GM18520 (cell line): ENCODE measurements at regions not wholly inside any gene's neighbourhood (a gene's known extent, or its start where the extent isn't known, plus 50 kb on each side); places are given as distances from the start of the nearest gene placed in this dataset.

Source experiments
- ATAC-seq: cut with Tn5 transposase; IDR thresholded peaks from one replicate; pipeline ENCODE4 v1.9.1; 2021; ENCODE audit not compliant: unreplicated experiment

DNA sequence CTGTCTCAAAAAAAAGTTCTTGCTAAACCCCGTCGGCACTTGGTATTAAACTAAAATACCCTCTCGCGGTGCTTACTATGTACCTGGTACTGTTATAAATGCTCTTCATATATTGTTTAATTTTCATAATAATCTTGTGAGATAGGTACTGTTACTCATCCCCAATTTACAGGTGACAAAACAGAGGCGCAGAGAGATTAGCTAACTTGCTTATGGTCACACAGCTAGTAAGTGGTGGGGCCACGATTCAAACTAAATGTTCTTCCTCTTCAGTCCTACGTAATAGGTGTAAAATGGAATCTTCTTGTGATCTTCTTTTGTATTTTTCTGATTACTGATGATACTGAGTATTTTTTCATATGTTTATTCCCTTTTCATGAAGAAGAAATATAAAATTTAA lies 51.3 kb downstream of the TET3 start:
- ATAC-seq = no peak

DNA sequence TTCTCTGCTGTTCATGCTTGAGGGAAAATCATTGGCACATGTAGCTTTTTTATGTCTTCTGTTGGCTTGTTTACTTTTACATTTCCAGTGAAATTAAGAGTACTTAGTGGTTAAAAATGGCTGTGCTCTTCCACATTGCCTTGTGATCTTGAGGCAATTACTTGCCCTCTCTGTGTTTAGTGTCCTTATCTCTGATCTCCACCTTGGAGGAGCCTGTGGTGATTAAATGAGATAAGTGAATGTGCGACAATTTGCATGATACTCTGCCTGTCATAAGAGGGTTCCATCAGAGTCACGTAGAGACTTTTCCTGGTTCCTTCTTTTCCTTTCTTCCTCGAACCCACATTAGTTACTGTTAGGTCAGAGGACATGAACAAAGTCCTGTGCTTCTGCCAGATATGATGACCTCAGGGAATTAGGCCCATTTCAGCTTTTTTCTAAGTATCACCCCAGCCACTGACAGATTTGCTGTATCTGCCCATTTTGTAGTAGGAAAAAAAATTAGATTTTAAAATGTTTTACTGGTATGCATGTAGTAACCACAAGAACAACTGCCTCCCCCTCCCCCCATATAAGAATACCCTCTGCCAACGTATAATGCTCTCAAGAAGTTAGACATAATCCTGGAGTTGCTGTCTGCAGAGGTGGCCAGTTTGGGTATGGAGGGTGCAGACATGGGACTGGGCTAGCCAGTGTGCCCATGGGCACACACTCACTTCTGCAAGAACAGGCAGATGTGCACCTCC lies 51.9 kb downstream of the TET3 start:
- ATAC-seq = no peak

DNA sequence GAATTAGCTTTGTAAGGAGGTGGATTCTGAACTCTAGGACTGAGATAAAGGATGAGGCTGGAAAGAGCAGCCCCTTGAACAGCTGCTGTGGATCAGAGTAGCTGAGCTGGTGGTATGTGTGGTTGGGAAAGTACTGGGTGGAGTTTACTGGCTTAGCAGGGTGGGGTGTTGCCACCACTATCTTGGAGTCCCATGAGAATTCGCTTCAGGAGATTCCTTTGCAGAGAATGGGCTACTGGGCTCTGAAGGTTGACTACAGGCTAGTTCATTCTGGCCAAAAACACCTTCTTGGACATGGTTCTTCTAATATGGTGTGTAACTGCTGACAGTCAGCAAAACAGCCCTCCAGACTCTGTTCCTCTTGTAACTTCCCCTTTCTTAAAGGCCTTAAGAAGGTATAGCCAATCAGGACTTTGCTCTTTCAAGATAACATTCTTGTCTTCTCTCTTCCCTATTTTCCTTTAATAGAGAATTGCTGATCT lies 52.7 kb downstream of the TET3 start:
- ATAC-seq = no peak

DNA sequence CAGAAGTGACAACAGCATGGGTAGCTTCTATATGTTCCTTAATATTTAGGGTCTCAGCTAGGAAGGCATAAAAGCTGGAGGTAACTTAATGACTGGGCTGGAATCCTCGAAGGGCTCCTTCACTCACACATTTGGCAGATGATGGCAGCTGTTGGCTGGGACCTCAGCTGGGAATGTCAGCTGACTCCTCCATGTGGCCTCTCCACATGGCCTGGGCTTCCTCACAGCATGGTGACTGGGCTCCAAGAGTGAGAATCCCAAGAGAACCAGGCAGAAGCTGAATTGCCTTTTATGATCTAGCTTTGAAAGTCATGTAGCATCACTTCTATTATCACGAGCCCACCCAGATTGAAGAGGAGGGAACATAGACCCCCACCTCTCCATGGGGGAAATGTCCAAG lies 54.9 kb downstream of the TET3 start:
- ATAC-seq = no peak

DNA sequence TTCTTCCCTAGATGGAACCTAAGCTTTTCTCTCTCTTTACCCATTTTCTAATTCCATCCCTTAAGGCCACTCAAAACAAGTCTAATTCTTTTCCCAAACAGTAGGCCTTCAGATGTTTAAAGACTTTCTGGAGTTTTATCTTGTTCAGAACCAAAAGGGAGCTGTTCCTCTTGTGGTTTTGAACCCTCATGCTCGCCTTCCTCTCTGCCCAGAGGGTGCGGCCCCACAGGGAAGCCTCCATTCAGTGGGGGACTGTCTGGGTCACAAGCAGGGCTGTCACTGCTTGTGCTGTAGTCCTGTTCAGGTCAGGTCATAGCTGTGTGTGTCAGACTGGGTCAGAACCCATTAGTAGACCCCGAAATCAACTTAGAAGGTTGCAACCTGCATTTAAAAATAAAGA lies 56.5 kb downstream of the TET3 start:
- ATAC-seq = no peak

DNA sequence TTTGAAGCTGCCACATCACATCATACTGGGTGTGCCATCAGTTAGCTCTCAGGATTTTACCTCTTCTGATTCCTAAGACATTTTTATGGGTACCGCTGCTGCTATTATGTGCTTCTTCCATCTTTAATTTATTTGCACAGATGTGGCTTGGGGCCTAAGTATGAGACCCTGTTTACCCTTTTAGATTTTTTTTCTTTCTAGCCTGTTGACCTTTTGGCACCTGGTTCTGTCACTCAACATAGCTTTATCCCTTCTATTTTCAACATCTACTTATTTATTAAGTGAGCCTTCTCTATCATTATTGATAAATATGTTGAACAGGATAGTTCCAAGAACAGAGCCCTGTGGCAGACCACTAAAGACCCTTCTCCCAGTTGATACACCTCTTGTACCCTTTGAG lies 57.0 kb downstream of the TET3 start:
- ATAC-seq = no peak

DNA sequence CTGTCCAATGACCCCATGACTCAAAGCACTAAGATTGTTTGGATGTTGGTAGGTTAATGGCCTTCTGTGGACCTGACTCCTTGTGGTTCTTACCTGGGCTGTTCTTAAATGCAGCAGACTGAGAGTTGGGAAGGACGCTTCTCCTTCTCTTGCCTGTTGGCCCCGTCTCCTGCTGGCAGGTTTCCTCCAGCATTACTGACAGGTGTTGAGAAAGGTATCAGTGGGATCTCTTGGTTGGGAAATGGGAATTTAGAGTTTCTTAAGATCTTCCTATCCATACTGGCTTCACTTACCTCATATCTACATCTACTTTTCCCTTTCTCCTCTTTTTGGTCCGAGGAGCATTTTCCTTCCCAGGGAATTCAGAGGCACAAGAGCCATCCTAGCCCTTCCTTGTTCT lies 57.9 kb downstream of the TET3 start:
- no peak for ATAC-seq

DNA sequence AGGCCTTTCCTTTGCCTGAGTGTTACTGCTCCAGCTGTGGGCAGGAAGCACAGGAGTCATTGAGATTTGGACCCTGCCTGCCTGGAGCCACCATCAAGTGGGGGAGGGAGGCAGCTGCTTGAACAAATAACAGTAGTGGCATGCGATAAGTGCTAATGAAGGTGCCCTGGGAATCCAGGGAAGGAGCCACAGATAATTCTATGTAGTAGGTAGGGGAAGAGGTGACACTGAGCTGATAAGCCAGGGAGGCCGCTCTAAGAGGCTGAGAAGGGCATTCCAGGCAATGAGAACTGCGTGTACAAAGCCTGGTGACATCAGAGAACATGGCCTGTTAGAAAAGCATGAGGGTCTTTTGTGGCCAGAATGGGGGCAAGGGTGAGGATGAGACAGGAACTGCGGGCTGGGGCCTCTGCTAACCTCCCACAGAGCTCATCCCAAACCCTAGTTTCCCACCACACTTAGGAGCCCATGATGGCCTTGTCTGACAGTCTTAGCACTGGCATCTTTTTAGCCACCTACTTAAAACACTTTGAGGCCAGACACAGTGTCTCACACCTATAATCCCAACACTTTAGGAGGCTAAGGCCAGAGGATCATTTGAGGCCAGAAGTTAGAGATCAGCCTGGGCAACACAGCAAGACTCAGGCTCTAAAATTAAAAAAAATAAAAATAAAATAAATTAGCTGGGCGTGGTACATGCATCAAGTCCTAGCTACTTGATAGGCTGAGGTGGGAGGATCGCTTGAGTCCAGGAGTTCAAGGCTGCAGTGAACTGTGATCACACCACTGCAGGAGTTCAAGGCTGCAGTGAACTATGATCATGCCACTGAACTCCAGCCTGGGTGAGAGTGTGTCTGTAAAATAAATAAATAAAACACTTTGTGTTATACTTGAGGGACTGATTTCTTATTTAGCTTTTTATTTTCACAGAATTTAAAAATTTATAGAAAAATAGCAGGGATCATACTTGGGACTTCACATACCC lies 58.9 kb downstream of the TET3 start:
- ATAC-seq = no peak

DNA sequence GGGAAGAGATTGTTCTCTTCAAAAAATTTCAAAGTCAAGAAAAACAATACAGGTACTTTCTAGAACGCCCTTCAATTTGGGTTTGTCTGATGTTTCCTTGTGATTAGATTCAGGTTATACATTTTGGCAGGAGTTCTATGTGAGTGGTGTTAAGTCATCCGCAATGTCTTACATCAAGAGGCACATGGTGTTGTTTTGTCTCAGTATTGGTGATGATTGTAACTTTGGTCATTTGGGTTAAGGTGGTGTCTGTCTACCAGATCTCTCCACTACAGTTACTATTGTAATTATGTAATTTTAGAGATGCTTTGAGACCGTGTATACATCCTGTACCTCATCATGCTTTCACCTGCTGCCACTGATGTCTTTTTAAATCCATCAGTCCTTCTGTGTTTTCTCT lies 60.3 kb downstream of the TET3 start:
- ATAC-seq = no peak

DNA sequence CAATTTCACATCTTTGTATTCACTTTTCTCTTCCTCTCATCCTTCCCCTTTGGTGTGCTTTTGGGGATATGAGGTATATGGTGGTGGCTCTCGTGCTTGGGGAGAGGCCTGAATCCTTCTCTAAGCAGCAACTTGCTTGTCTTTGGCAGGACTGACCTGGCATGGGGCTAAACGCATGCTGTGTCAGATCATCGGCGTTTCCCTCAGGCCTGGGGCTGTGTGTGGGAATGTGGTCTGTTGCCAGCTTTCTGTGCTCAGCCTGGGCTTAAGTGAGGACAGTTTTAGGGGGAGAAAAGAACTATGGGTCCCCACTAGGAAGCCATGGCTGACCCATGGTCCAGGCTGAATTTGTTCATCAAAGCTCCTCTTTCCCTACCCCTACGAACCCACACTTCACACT lies 60.7 kb downstream of the TET3 start:
- ATAC-seq = no peak

DNA sequence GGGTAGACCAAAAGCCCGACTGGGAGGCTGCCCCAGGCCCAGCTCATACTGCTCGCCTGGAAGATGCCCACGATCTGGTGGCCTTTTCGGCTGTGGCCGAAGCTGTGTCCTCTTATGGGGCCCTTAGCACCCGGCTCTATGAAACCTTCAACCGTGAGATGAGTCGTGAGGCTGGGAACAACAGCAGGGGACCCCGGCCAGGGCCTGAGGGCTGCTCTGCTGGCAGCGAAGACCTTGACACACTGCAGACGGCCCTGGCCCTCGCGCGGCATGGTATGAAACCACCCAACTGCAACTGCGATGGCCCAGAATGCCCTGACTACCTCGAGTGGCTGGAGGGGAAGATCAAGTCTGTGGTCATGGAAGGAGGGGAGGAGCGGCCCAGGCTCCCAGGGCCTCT lies 61.7 kb downstream of the TET3 start:
- no peak for ATAC-seq

DNA sequence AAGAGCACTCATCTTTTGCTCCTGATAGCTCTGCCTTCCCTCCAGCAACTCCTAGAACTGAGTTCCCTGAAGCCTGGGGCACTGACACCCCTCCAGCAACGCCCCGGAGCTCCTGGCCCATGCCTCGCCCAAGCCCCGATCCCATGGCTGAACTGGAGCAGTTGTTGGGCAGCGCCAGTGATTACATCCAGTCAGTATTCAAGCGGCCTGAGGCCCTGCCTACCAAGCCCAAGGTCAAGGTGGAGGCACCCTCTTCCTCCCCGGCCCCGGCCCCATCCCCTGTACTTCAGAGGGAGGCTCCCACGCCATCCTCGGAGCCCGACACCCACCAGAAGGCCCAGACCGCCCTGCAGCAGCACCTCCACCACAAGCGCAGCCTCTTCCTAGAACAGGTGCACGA lies 62.4 kb downstream of the TET3 start:
- ATAC-seq = no peak

DNA sequence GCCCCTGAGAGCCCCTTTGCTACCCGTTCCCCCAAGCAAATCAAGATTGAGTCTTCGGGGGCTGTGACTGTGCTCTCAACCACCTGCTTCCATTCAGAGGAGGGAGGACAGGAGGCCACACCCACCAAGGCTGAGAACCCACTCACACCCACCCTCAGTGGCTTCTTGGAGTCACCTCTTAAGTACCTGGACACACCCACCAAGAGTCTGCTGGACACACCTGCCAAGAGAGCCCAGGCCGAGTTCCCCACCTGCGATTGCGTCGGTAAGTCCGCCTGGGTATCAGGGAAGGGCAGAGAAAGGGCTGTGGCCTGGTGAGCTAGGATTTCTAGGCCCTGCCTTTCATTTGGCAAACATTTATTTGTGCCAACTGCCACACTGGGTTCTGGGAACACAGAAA lies 63.4 kb downstream of the TET3 start:
- ATAC-seq = no peak

DNA sequence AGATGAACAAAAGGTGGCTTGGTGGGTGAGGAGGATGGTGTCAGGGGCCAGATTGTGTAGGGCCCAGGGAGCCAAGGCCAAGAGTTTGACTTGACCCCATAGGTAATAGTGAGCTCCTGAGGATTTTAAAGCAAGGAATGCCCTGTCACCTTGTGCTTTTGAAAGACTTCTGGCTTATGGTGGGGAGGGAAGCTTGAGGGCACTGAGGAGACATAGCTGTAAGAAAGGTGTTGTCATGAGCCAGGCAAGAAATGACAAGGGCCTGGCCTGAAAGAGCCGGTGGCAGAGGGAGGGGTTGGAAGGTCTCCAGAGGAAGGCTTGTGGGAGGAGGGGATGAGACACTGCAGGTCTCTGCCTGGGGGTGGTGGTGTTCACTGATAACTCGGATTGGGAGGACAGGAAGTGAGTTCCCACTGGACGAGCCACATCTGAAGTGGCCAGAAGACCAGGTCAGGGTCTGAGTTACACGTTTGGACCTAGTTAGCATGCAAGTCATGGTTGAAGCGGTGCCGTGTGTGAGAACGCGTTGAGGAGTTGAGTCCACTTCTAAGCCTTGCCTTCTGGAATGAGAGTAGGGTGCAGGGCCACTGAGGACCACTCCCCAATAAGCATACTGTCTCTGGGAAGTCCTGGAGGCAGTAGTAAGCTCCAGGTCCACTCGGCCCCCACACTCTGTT lies 64.3 kb downstream of the TET3 start:
- ATAC-seq = no peak

DNA sequence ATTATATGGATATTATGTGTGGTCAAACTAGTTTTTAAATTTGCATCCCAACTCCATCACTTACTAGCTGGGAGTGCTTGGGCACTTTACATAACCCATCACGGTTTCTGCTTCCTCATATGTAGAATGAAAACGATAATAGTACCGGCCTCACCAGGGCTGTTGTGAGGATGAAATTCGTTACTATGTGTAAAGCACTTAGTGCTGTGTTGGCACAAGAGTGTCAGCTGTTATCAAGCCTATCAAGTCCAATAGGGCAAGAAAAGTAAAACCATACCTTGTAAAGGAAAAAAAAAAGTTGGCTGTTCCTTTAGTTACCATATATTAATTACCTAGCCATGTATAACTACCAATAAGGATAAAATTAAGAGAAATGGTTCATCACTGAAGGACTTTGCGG lies 65.4 kb downstream of the TET3 start:
- no peak for ATAC-seq

DNA sequence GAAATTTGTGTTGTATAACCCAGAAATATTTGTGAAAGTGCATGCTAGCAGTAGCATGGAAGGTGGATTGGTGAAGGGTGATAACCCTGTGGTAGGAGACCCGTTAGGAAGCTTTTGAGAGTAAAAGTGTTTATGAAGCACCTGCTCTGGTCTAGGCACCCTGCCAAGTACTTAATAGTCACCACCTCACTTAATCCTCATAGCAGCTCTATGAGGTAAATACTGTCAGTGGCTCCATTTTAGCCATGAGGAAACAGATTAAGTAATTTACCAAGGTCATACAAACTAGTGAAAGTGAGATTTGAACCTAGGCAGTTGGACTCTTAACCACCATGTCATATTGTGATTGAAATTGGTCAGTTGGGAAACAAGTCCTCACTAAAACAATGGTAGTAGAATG lies 66.8 kb downstream of the TET3 start:
- no peak for ATAC-seq

DNA sequence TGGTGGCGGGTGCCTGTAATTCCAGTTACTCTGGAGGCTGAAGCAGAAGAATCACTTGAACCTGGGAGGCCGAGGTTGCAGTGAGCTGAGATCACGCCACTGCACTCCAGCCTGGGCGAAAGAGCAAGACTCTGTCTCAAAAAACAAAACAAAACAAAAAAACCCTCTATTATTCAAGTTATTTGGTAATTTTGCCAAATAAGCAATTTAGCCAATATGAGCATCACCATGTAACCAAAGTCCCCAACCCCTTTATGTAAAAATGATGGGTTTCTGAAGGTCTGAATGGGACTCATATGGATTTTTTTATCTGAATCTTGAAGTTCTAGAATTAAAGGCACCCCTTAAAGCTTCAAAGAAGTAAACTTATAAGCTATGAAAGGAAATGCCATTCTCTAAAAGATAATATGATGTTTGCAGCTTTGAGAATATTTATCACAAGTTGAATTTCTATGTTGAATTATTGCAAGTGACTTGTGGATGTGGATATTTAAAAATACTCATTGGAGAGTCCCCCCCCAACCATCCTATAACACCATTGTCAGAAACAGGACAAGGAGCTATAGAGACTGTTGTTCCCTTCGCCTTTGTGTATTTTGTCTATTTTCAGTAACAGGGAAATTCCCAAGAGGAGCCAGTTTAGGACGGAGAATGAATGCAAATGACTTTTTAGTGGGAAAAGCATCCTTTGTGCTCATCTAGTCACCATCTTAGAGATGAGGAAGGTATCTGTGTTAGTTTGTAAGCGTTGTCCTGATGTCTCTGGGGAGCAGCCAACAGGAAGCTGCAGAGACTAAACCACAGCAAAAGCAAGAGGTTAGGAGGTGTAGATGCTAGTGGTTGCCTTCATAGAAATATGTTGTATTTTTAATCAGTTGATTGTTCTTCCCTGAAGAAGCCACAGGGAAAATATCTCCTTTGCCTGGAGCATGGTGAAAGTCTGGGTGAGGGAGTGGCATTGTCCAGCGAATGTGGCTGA lies 68.3 kb downstream of the TET3 start:
- ATAC-seq = no peak

DNA sequence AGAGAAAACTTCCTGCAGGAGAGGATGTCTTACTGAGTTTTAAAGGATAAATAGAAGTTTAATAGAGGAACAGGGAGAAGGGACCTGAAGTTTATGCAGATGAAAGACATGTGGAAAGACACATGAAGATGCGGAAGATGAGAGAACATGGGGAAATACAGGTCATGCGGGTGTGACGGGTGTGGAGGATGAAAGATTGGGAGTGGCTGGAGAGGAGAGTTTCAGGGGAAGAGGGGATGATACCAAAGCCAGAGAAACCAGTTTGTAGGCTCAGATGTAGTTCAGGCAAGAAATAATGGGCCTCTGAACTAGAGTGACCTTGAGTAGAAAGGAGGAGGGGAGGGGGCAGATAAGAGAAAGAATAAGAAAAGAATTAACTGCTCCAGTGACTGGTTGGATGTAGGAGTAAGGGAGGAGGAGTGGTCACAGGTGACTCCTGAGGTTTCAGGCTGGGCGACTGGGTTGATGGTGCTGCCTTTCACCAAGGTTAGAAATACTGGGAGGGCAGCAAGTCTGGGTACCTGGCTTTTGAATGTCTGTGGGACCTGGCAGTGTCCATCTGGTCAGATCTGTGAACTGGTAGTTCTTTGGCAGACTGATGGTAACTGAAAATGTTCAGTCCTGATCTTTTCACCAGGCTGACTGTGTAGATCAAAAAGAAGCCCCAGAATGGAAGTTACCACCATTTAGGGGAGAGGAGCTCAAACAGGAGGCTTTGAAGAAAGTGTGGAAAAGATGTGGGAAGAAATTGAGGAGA lies 69.4 kb downstream of the TET3 start:
- ATAC-seq = no peak

DNA sequence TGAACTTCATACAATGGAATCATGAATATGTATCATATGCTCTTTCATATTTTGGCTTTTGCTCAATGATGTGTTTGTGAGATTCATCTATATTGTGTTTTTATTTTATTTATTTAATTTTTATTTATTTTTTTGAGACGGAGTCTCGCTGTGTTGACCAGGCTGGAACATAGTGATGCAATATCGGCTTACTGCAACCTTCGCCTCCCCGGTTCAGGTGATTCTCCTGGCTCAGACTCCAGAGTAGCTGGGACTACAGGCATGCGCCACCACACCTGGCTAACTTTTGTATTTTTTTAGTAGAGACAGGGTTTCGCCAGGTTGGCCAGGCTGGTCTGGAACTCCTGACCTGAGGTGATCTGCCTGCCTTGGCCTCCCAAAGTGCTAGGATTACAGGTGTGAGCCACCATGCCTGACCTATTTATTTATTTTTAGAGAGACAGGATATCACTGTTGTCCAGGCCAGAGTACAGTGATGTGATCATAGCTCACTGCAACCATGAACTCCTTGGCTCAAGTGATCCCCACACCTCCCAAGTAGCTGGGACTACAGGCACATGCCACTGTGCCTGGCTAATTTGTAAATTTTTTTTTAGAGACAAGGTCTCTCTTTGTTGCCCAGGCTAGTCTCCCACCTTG lies 74.5 kb downstream of the TET3 start:
- no peak for ATAC-seq
